ENCODE measurements at regions not wholly inside any gene's neighbourhood (a gene's known extent, or its start where the extent isn't known, plus 50 kb on each side); places are given as distances from the start of the nearest gene placed in this dataset.

- DNase-seq, result peak in 35 of 42 donors; percentile 17 to 82 (median 47)
Measured at GRCh38 chr2:234324116-234324515, 172.8 kb downstream of the ARL4C start.

GRCh38 chr2:234322766-234323465 lies 174.0 kb downstream of the ARL4C start:
- intact Hi-C loops (cut with DNase I), result no loop called here
- no peak for DNase-seq

More at GRCh38 chr2:234324116-234324515, 172.8 kb downstream of the ARL4C start:
- intact Hi-C loops (cut with DNase I), result no loop called here

- intact Hi-C loops (cut with DNase I), result no loop called here
- DNase-seq, result no peak
Measured at GRCh38 chr2:234320066-234320465, 176.8 kb downstream of the ARL4C start.

- no peak for DNase-seq
- intact Hi-C loops (cut with DNase I), result no loop called here
Measured at GRCh38 chr2:234318361-234318760, 178.5 kb downstream of the ARL4C start.

- intact Hi-C loops (cut with DNase I), result no loop called here
- DNase-seq, result peak in 1 of 42 donors; percentile 22
Measured at GRCh38 chr2:234313558-234313957, 183.3 kb downstream of the ARL4C start.

- DNase-seq, result peak in 1 of 42 donors; percentile 36
- intact Hi-C loops (cut with DNase I), result no loop called here
Measured at GRCh38 chr2:234310166-234310565, 186.7 kb downstream of the ARL4C start.

GRCh38 chr2:234309431-234309830 lies 187.4 kb downstream of the ARL4C start:
- DNase-seq, result peak in 1 of 42 donors; percentile 20

GRCh38 chr2:234308813-234309195 lies 188.1 kb downstream of the ARL4C start:
- intact Hi-C loops (cut with DNase I), result no loop called here
- peak in 14 of 42 donors; percentile 6 to 53 (median 26) for DNase-seq

More at GRCh38 chr2:234309431-234309830, 187.4 kb downstream of the ARL4C start:
- intact Hi-C loops (cut with DNase I), result no loop called here

GRCh38 chr2:234308073-234308812 lies 188.6 kb downstream of the ARL4C start:
- no peak for DNase-seq
- intact Hi-C loops (cut with DNase I), result no loop called here

GRCh38 chr2:234307322-234307961 lies 189.4 kb downstream of the ARL4C start:
- no peak for DNase-seq
- intact Hi-C loops (cut with DNase I), result no loop called here

- peak in 1 of 42 donors; percentile 21 for DNase-seq
- intact Hi-C loops (cut with DNase I), result no loop called here
Measured at GRCh38 chr2:234306426-234307173, 190.3 kb downstream of the ARL4C start.

GRCh38 chr2:234305846-234306245 lies 191.0 kb downstream of the ARL4C start:
- DNase-seq, result no peak
- intact Hi-C loops (cut with DNase I), result no loop called here

GRCh38 chr2:234304950-234305349 lies 191.9 kb downstream of the ARL4C start:
- DNase-seq, result no peak
- intact Hi-C loops (cut with DNase I), result no loop called here

GRCh38 chr2:234302664-234302991 lies 194.3 kb downstream of the ARL4C start:
- no peak for DNase-seq
- intact Hi-C loops (cut with DNase I), result no loop called here

GRCh38 chr2:234300932-234301823 lies 195.7 kb downstream of the ARL4C start:
- DNase-seq, result peak in 1 of 42 donors; percentile 34
- intact Hi-C loops (cut with DNase I), result no loop called here

GRCh38 chr2:234300391-234300925 lies 196.4 kb downstream of the ARL4C start:
- intact Hi-C loops (cut with DNase I), result no loop called here
- peak in 1 of 42 donors; percentile 21 for DNase-seq

- intact Hi-C loops (cut with DNase I), result no loop called here
- DNase-seq, result no peak
Measured at GRCh38 chr2:234298918-234299317, 198.0 kb downstream of the ARL4C start.

- DNase-seq, result no peak
- intact Hi-C loops (cut with DNase I), result no loop called here
Measured at GRCh38 chr2:234296991-234297390, 199.9 kb downstream of the ARL4C start.

Measured in head of caudate nucleus (tissue), 42 donors.